GM19025 (cell line): ENCODE measurements at regions not wholly inside any gene's neighbourhood (a gene's known extent, or its start where the extent isn't known, plus 50 kb on each side); places are given as distances from the start of the nearest gene placed in this dataset.
"Not testable (repeated sequence)": the region's sequence is repeated elsewhere in the genome, so short reads cannot be mapped to it uniquely, and the experiment has no call there.

Experiments used
- ATAC-seq: cut with Tn5 transposase; IDR thresholded peaks from one replicate; pipeline ENCODE4 v1.9.1; 2021; ENCODE audit warnings: mild to moderate bottlenecking, low read depth, moderate library complexity; ENCODE audit not compliant: unreplicated experiment

- not testable (repeated sequence) for ATAC-seq
Observed at GRCh38 chr14:51467392-51467791, 184.3 kb upstream of the FRMD6 start.

DNA sequence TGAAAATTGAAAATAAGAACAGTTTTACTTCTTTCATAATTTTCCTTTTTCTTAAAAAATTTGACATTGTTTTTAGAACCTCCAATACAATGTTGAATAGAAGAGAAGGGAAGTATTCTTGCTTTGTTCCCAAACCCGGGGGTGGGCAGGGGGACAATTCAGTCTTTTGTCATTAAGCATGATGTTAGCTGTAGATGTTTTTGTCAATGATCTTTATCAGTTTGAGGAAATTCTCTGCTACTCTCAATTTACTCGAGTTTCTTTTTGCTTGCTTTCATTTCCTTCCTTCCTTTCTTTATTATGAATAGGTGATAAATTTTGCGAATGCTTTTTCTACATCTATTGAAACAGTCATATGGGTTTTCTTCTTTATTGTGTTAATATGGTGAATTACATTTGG, 183.2 kb upstream of the FRMD6 start:
- ATAC-seq: no peak

- ATAC-seq: no peak
Observed at GRCh38 chr14:51472881-51473280, 178.8 kb upstream of the FRMD6 start.

- no peak for ATAC-seq
Observed at GRCh38 chr14:51473351-51473750, 178.4 kb upstream of the FRMD6 start.

DNA sequence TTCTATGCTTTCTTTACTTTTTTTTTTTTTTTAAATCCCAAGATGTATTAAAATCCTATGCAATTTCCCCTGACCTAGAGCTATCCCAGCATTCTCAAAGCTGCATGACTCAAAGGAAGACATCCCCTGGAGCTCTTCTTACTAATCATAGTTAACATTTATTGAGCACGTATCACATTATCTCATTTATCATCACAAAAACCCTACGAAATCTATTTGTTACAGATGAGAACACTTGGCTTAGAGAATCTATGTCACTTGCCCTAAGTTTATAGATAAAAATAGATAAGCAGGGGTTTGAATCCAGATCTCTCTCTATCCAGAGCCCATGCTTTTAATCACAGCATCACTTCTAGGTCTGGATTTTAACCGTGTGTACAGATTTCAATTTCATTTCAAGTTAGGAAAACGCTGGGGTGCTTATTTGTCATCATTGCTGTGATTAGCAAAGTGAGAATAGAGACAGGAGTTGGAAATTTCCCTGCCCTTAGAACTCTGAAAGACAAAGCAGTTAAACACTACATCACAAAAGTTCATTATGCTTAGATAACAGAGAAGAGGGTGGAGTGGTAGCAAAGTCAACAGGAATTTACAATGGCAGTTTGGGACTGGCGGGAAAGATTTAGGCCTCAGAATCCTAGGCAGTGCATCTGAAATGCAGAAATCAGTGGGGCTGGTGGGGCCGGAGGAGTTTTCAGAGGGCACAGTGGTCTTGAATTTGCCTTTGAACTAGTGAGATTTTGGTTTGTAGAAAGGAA, 177.7 kb upstream of the FRMD6 start:
- no peak for ATAC-seq

GRCh38 chr14:51474854-51475253, 176.9 kb upstream of the FRMD6 start:
- ATAC-seq: no peak

- no peak for ATAC-seq
Observed at GRCh38 chr14:51478175-51478621, 173.5 kb upstream of the FRMD6 start.

GRCh38 chr14:51479584-51480325, 172.0 kb upstream of the FRMD6 start:
- no peak for ATAC-seq

GRCh38 chr14:51481643-51482042, 170.1 kb upstream of the FRMD6 start:
- no peak for ATAC-seq

DNA sequence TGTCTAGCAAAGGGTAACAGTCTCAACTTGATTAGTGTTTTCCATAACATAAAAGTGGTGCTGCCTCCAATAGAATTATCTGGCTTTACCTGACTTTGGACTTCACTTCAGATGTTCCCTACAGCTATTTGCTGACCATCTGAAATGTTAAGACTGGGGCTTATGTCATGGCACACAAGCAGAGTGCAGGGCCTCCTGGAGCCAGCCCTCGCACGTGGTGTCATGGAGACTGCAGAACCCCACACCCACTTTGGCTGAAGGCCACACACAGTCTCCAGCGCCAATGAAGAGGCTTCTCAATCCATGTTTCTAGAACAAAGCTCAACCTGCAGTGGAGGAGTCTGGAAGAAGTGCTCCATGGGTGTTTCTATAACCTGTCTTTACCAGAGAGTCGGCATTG, 169.6 kb upstream of the FRMD6 start:
- no peak for ATAC-seq

- ATAC-seq: no peak
Observed at GRCh38 chr14:51484485-51484884, 167.2 kb upstream of the FRMD6 start.

- no peak for ATAC-seq
Observed at GRCh38 chr14:51485733-51486132, 166.0 kb upstream of the FRMD6 start.

GRCh38 chr14:51487848-51488247, 163.9 kb upstream of the FRMD6 start:
- ATAC-seq: no peak

DNA sequence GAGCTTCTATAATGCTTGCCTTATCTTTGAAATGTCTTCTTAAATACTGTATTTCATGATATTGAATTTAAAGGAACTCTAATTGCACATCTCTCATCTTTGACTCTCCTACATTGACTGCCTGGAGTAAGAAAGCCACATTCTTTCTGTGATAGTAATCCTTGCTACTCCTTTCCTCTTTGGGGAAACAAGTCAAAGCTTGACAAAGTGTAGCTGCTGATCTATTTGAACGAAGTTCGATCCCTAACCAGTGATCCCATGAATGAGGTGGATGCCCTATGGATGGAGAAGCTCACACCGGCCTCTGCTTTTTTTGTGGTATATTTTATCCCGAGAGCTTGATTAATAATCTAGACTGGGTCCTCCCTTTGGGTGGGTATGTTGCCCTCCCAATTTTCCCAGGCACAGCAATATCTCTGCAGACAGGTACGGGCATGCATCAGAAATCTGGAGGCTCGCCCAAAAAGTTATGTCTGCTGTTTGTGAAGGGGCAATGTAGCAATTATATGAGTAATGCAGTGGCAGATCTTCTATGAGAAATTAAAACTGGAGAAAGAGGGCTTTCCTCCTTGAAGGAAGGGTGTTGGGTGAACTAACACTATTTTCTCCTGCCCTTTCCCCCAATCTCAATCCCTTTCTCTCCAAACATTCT, 163.0 kb upstream of the FRMD6 start:
- ATAC-seq: no peak

DNA sequence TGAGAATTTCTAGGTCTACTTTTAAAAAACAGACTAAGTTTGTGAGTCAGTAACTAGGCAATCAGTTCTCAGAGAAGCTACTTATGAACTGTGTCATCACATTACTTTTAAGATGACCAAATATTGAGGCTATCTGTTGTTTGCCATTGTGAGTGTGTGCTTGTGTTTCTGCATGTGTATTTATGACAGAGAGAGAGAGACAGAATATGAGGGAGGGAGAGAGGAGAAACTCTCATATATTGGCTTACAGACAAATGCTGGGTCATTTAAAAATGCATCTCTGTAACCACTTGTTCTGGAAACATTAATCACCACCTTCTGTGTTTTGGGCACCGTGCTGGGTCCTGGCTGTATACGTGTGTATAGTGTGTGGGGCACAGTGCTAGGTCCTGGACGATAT, 161.5 kb upstream of the FRMD6 start:
- no peak for ATAC-seq

DNA sequence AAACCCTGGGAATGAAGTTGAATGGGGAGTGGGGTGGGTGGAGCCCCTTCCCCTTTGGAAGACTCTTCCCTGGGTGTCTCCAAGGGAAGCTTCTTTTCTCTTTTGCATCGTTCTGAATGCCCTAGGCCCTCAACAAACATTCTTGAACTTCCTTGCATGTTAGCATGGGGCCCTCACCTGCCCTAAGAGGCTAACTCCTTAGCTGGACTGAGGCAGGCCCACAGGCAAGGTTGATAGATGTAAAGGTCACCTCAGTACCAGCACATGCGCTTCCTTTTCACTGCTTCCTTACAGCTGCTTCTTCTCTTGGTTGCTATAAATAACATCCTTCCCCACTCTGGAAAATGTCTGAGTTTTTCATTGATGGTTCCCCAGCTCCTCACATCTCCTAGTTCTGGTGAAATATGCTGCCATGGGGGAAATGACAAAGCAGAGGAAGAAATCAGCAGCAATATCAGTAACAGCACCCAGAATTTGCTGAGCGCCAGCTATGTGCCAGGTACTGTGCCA, 160.6 kb upstream of the FRMD6 start:
- no peak for ATAC-seq

- no peak for ATAC-seq
Observed at GRCh38 chr14:51491776-51492175, 159.9 kb upstream of the FRMD6 start.

DNA sequence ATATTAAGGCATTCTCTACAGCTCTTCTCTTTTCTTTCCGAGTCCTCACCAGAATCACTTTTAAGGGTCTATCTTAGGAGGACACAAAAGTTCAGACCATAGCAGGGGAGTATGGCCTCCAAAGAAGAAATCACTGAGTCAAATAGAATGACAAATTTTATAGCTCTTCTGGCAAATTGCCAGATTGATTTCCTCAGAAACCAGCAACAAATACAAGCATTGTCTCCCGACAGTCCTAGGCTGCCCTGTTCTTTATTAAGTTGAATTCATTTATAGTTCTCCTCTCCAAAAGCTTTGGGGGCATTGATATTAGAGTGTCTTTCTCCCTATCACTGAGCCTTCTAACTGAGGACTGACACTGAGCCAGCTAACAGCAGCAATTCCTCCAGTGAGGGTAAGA, 156.4 kb upstream of the FRMD6 start:
- ATAC-seq: no peak

GRCh38 chr14:51498411-51499227, 153.1 kb upstream of the FRMD6 start:
- no peak for ATAC-seq

- no peak for ATAC-seq
Observed at GRCh38 chr14:51500776-51501175, 150.9 kb upstream of the FRMD6 start.
